NCI-H446 (cell line): ENCODE measurements at regions not wholly inside any gene's neighbourhood (a gene's known extent, or its start where the extent isn't known, plus 50 kb on each side); places are given as distances from the start of the nearest gene placed in this dataset.
A peak's percentile ranks its signal among the peaks of the same experiment; 100 is the strongest.

Source experiments
- DNase-seq, 2 experiments: peaks; one replicate each; lab custom pipeline; 2025; lab: John Stamatoyannopoulos, UW

DNA sequence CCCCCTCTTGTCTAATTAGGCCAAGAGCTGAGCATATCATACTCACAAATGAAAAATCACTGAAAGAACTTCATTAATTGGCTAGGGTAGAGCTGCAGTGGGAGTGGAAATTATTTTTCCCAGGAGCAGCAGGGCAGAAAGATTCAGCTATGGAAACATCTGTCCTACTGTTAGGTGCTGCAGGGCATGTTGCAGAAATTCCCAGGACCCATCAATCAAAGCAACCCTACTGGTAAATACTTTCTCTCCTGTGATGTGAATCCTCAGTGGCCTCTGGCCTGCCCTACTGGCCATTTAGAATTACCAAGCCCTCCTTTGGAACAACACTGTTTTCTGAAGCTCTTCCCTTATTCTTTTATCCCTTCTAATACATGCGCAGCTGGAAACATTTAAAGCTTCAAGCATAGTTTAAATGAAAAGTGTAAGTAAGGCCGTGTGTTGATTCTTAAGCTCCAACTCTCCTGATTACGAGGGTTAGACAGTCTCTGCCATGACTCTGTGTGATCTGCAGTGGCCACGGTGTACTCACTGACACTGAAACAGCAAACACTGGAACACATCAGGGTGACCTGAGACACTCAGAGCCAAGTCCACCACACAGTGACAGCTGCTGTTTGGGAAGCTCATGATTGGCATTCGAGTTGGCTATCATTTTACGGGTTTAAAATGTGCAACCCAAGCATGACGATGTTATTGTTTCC is 62.6 kb upstream of the TMCC3 start:
- DNase-seq: no peak

DNA sequence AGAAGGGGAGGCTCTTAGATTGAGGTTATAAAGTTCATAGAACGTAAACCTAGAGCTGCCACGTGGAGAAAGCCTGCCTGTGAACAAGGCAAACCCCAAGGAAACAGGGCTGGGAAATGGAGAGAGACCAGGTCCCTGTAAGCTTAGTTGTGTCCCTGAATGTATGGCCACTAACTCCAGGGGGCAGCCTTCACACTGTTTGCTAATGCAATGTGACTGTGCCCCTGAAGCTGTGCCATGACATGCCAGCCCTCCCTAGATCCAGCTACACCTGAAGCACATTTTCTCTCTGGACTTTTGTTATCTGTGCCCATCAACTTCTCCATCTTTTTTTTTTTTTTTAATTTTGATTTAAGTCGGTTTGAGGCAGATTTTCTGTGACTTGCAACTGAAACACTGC is 60.6 kb upstream of the TMCC3 start:
- DNase-seq: no peak

DNA sequence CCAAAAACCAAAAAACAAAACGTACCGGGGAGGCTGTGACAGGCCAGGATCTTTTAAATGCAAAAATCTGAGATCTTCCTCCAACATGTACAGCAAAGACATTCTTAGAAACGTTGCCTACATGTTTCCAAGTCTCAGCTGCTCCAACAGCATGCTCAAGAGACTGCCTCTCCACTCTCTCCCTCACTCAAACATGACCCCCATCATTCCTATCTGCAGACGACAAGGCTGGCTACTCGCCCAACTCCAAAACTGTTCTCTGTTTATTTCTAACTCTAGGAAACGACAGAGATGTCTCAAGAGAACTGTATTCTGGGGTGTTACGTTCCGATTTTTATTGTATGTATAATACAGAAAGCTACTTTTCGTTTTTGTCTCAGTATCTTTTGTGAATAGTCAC is 57.5 kb upstream of the TMCC3 start:
- DNase-seq: no peak

DNA sequence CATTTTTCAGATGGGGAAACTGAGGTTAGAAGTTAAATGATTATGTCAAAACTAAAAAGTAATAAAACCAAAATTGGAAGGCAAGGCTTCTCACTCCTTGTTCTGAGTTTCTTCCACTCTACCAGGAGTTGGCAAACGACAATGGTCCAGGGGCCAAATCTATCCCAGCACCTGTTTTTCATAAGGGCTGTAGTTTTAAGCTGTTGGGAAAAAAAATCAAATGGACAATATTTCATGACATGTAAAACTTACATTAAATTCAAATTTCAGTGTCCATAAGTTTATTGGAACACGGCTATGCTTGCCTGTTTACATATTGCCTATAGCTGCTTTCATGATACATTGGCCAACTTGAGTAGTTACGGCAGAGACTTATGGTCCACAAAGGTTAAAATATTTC is 56.7 kb upstream of the TMCC3 start:
- no peak for DNase-seq

DNA sequence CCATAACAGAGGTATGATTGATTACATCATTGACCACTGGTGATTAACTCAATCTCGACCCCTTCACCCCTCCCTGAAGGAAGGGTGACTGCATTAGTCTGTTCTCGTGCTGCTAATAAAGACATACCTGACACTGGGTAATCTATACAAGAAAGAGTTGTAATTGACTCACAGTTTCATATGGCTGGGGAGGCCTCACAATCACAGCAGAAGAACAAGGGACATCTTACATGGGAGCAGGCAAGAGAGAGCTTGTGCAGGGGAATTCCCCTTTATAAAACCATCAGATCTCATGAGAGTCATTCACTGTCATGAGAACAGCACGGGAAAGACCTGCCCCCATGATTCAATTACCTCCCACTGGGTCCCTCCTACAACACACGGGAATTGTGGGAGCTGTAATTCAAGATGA is 55.9 kb upstream of the TMCC3 start:
- DNase-seq: no peak

DNA sequence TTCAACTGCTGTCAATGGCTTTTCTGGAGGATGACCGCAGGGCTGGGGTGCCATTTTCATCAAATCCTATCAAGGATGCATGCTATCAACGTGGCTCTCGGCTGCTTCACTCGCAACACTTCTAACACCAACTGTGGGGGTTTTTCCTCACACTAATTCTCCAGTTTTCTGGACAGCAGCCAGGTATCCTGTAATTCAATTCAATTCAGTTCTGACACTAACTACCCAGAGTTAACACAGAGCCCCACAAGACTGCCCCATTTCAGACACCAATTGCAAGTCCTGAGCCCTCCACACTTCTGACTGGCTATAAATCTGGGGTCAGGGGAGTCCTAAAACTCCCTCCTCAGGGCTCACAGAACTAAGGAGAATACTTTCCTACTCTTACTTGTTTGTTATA is 55.3 kb upstream of the TMCC3 start:
- DNase-seq: no peak

DNA sequence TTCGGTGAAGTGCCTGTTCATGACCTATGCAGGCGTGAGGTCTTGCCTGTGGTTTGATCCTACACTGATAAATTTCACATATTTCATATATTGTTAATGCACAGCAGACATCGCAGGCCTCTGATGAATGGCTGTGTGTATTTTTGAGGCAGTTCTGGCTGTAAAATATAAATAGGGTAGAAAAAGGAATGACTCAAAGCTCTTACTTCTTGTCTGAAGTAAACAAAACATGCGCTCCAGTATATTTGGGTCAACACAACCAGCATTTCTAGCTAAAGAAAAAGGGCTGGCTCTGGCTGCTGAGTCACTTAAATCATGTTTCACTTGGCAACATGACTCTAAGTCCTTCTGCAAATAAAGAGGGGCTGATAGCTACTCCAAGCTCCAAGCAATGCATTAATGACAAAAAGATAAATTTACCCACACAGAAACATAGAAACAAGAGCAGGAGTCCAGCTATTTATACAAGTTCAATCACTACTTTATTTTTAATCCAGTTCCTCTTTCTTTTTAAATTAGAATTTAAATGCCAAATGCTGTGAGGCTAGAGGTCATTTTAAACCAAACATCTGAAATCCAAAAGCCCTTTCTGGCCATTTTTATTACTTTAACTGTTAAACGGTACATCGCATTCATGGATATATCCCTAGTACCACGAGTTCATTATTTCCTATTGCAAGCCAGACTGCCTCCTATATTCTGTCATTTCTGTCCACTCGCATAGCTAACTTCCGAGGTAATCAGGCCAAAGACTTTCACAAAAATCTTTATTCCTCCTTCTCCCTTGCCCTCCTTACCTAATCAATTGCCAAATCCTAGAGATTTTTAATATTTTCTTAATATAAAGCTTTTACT is 54.3 kb upstream of the TMCC3 start:
- no peak for DNase-seq

DNA sequence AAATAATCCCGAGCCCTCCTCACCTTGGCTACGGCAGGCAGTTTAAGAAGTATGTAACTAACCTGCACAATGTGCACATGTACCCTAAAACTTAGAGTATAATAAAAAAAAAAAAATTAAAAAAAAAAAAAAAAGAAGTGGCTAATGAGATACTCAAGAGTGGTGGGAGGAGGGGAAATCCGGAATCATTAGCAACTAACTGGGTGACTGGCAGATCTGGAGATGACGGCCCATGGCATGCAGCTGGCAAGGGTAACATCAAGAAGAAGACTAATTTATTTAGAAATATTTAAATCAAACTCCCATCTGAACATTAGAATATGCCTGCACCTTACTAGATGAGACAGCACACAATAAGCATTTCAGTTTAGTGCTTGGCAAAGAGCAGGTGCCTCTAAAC is 52.3 kb upstream of the TMCC3 start:
- DNase-seq: no peak

DNA sequence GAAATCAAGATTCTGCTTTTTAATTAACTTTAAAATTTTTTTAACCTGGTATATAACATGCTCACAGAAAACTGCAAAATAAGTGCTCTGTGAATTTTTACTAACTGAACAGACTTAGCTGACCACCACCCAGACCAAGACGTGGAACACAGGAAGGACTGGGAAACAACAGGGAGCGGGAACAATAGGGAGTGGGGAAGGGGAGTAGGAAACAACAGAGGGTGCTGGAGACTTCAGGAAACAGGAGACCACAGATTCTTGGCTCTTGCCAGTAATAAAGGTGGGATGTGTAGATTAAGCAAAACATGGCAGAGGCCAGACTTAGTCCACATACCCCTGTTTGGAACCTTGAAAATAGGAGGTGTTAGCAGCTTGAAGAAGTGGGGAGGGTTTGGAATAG is 51.4 kb upstream of the TMCC3 start:
- DNase-seq: no peak

DNA sequence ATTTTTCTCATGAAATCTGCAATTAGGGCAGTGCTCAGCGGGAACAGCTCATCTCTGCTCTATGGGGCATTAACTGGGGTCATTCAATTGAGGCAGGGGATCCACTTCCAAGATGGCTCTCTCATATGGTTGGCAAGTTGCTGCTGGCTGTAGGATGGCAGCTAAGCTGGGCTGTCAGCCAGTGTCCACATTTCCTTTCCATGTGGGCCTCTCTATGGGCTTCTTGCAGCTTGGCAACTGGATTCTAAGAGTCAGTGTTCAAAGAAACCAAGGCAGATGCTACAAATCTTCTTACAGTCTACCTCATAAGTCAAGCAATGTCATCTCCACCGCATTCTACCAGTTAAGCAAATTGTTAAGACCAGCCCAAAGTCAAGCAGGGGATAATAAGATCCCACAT is 50.3 kb upstream of the TMCC3 start:
- DNase-seq: peak in 1 of 2 experiments; percentile 12
